Stimulated activated CD8-positive, alpha-beta memory T cell treated with anti-CD3 and anti-CD28 coated beads, Interleukin-15, amount 100 ng/mL, for 1 hour (primary cell): ENCODE measurements at regions not wholly inside any gene's neighbourhood (a gene's known extent, or its start where the extent isn't known, plus 50 kb on each side); places are given as distances from the start of the nearest gene placed in this dataset.

Experiments used
- DNase-seq: peaks from one replicate; pipeline ENCODE4 v3.0.0-alpha.2; 2020; ENCODE audit warnings: low read depth

GRCh38 chr9:126093771-126094170 lies 232.9 kb upstream of the MVB12B start:
- no peak for DNase-seq

GRCh38 chr9:126095546-126096190 lies 231.0 kb upstream of the MVB12B start:
- no peak for DNase-seq

GRCh38 chr9:126096340-126096739 lies 230.3 kb upstream of the MVB12B start:
- DNase-seq: no peak

- DNase-seq: no peak
These were observed 228.9 kb upstream of the MVB12B start for GRCh38 chr9:126097679-126098078.

- DNase-seq: no peak
These were observed 220.2 kb upstream of the MVB12B start for GRCh38 chr9:126106404-126106803.

GRCh38 chr9:126107693-126108092 lies 218.9 kb upstream of the MVB12B start:
- DNase-seq: no peak

- DNase-seq: no peak
These were observed 218.4 kb upstream of the MVB12B start for GRCh38 chr9:126108240-126108639.

- DNase-seq: no peak
These were observed 217.1 kb upstream of the MVB12B start for GRCh38 chr9:126109575-126109974.

- DNase-seq: no peak
These were observed 215.1 kb upstream of the MVB12B start for GRCh38 chr9:126111556-126111955.

- DNase-seq: no peak
These were observed 214.4 kb upstream of the MVB12B start for GRCh38 chr9:126112135-126112720.

GRCh38 chr9:126113176-126113575 lies 213.5 kb upstream of the MVB12B start:
- DNase-seq: no peak

GRCh38 chr9:126113756-126114408 lies 212.7 kb upstream of the MVB12B start:
- no peak for DNase-seq

- DNase-seq: no peak
These were observed 212.2 kb upstream of the MVB12B start for GRCh38 chr9:126114409-126114760.

- no peak for DNase-seq
These were observed 211.7 kb upstream of the MVB12B start for GRCh38 chr9:126114850-126115460.

- no peak for DNase-seq
These were observed 210.1 kb upstream of the MVB12B start for GRCh38 chr9:126116351-126117157.

GRCh38 chr9:126117158-126117425 lies 209.5 kb upstream of the MVB12B start:
- no peak for DNase-seq

GRCh38 chr9:126117631-126118030 lies 209.0 kb upstream of the MVB12B start:
- DNase-seq: no peak

GRCh38 chr9:126119731-126120130 lies 206.9 kb upstream of the MVB12B start:
- no peak for DNase-seq

GRCh38 chr9:126122901-126123616 lies 203.6 kb upstream of the MVB12B start:
- DNase-seq: no peak

- DNase-seq: no peak
These were observed 202.7 kb upstream of the MVB12B start for GRCh38 chr9:126123927-126124326.

GRCh38 chr9:126125177-126125576 lies 201.5 kb upstream of the MVB12B start:
- DNase-seq: no peak

GRCh38 chr9:126125577-126125976 lies 201.1 kb upstream of the MVB12B start:
- no peak for DNase-seq
